ENCODE measurements at regions not wholly inside any gene's neighbourhood (a gene's known extent, or its start where the extent isn't known, plus 50 kb on each side); places are given as distances from the start of the nearest gene placed in this dataset.
A peak's percentile ranks its signal among the peaks of the same experiment; 100 is the strongest.
"Not testable (repeated sequence)": the region's sequence is repeated elsewhere in the genome, so short reads cannot be mapped to it uniquely, and the experiment has no call there.

- no peak for DNase-seq
Measured at GRCh38 chr2:200174433-200175216, 131.9 kb upstream of the SPATS2L start.

- peak; percentile 6 for DNase-seq
Measured at GRCh38 chr2:200177971-200178911, 128.3 kb upstream of the SPATS2L start.

DNA sequence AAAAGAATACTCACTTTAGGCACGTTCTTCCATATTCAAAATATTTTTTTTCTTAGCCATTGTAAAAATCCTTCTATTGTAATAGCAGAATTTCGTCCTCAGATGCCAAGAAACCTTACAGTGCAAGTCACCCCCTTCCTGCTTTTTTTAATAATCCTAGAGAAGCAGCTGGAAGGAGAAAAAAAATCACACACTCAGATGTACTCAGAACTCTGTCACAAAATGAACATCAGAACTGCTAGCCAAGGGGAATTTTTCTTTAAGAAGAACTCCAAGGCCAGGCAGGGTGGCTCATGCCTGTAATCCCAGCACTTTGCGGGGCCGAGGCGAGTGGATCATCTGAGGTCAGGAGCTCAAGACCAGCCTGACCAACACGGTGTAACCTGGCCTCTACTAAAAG is 127.3 kb upstream of the SPATS2L start:
- DNase-seq = no peak

DNA sequence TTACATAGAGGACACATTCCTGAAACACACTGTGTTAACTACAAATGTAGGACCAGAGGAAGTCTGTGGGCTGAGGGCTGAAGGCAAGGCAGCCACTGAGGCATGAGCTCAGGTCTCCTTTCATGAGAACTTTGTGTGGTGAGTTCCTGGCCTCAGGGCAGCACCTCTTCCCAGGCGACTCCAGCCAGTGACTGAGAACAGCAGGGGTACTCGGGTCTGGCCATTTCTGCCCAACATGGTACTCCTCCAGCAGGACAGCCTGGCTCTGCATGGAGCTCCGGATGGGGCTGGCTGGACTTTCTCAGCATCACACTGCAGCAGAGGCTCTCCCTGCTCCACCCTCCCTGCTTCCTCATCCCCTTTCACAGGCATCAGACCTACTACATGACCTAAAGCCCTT is 125.5 kb upstream of the SPATS2L start:
- no peak for DNase-seq

- no peak for DNase-seq
Measured at GRCh38 chr2:200181755-200182154, 124.7 kb upstream of the SPATS2L start.

GRCh38 chr2:200184748-200185627 is 121.5 kb upstream of the SPATS2L start:
- no peak for DNase-seq

DNA sequence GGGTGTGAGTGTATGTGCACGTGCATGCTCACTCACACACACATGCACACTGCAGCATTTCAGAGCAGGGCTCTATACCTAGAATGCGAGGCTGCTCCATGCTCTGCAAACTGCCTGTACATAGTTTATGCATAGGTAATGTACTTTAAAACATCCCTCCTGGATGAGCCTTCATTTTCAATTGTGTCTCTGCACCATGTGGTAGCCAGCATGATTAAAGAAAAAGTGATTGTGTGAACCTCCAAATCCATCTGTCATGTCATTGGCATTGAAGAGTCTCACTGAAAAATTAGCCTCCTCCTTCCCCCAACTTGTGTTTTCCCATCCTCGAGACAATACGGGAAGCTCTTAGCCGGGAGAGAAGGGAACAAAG is 120.9 kb upstream of the SPATS2L start:
- no peak for DNase-seq

DNA sequence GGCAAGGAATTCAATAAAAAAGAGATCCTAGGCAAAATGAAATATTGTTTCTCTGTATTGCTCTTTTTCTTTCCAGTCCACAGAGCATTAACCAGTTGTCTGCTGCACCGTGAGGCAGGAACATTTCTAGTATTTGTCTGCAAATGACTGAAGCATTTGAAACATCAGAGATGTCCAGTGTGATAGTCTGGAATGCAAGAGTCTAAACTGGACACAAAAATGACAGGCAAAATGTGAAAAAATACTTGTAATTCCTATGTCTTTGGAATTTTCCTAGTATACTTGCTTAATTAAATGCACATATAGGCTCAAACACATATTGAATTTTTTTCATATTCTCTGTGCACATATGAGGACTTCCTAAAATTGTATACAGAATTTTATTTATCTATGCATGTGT is 120.5 kb upstream of the SPATS2L start:
- no peak for DNase-seq

- no peak for DNase-seq
Measured at GRCh38 chr2:200188876-200189275, 117.6 kb upstream of the SPATS2L start.

DNA sequence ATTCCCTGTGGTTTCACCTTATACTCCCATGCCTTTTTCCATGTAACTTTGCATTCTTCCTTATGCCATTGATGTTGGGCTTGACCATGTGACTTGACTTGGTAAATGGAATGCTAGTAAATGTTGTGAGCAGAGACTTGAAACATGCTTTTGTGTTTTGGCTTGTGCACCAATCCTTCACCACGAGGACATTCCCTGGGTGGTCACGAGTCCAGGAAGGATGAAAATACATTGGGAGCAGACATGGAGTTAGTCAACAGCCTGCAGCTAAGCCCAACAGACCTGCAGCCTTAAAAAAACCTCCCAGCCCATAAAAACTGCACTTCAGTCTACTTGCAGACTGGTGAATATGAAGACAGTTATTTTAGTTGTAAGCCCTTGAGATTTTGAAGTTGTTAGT is 116.5 kb upstream of the SPATS2L start:
- DNase-seq = no peak

- no peak for DNase-seq
Measured at GRCh38 chr2:200193331-200193730, 113.2 kb upstream of the SPATS2L start.

DNA sequence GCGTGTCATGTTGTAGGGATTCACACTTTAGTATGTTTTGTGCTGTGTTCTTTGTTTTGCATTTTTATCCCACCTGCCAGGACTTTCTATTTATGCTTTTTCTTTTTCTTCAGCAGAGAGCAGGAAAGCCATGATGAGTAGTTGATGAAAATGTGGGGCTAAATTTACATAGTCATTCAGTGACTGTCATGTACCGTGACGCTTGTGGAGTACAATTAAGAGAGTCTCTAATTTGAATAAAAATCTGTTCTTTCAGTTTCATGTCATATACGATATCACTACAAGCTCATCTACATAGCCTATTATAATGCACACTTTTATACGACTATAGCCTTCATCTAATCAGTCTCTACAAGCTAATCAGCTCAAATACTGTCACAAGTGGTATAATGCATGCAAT is 112.7 kb upstream of the SPATS2L start:
- no peak for DNase-seq

DNA sequence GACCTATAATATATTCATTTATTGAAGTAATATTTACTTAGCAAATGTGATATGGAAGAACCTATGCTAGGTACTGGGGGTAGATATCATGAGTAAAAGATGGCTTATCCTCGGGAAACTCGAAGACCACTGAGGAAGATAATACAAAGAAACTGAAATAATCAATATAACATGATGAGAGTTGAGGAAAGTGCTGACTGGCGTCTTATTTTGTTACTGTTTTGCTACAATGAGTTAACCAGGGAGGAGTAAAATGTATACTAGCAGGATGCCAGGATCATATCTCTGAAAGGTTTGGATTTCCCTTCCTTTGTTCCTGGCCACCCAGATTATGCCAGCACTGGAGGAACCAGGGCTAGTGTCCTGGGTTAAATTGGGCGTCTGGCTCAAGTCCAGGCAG is 111.7 kb upstream of the SPATS2L start:
- DNase-seq = no peak

DNA sequence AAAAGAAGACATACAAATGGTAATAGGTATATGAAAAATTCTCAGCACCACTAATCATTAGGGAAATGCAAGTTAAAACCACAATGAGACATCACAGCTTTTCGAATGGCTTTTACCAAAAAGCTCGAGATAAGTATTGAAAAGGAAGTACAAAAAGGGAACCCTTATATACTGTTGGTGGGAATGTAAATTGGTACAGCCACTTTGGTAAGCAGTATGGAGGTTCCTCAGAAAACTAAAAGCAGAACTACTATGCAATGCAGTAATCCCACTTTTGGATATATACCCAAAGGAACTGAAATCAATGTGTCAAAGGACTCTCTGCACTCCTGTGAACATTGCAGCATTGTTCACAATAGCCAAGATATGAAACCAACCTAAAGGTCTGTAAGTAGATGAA is 107.5 kb upstream of the SPATS2L start:
- no peak for DNase-seq

- DNase-seq = peak; percentile 12
Measured at GRCh38 chr2:200199576-200200263, 106.8 kb upstream of the SPATS2L start.

- DNase-seq = not testable (repeated sequence)
Measured at GRCh38 chr2:200201839-200202238, 104.7 kb upstream of the SPATS2L start.

- no peak for DNase-seq
Measured at GRCh38 chr2:200203381-200203827, 103.1 kb upstream of the SPATS2L start.

GRCh38 chr2:200208041-200208440 is 98.5 kb upstream of the SPATS2L start:
- no peak for DNase-seq

DNA sequence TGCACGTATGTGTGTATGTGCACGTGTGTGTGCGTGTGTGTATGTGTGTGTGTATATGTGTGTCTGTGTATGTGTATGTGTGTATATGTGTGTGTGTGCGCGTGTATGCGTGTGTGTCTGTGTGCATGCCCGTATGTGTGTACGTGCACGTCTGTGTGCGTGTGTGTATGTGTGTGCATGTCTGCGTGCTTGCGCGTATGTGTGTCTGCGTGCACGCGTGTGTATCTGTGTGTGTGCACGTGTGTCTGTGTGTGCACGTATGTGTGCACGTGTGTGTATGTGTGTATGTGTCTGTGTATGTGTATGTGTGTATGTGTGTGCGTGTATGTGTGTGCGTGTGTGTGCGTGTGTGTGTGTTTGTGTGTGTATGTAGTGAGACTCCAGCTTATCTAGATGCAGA is 97.5 kb upstream of the SPATS2L start:
- no peak for DNase-seq

GRCh38 chr2:200211643-200212042 is 94.8 kb upstream of the SPATS2L start:
- peak; percentile 2 for DNase-seq

DNA sequence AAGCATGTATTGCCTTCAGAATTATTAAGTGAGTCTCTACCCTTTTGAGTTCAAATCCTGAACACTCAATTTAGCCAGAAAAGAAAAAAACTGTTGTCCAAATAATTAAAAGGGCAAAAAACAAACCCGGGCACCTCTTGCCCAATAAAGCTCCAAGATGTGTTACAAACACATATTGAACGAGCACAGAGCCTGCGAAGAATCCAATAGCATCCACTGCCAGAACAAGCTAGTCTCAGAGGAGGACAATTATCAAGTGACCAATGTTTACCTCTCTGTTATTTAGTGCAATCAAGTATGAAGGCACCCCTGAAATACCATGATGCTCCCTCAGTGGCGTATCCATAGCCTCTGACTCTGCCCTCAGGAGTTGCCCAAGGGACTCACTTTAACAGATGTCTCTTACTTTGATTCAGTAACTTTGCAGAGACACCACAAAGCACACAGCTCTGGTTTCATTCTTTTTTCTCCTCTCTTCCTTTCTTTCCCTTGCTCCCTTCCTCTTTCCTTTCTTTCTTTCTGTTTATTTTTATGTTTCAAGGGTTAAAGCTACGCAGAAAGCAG is 93.5 kb upstream of the SPATS2L start:
- peak; percentile 1 for DNase-seq

- DNase-seq = no peak
Measured at GRCh38 chr2:200216310-200216709, 90.2 kb upstream of the SPATS2L start.

Data from NCI-H69 (cell line).